CD4-positive, alpha-beta T cell treated with Interleukin-17A for 4 hours (primary cell): ENCODE measurements at regions not wholly inside any gene's neighbourhood (a gene's known extent, or its start where the extent isn't known, plus 50 kb on each side); places are given as distances from the start of the nearest gene placed in this dataset.
"Not testable (repeated sequence)": the region's sequence is repeated elsewhere in the genome, so short reads cannot be mapped to it uniquely, and the experiment has no call there.

Experiments used
- DNase-seq: peaks from one replicate; pipeline ENCODE4 v3.0.0-alpha.2; 2020; ENCODE audit warnings: mixed read lengths

DNA sequence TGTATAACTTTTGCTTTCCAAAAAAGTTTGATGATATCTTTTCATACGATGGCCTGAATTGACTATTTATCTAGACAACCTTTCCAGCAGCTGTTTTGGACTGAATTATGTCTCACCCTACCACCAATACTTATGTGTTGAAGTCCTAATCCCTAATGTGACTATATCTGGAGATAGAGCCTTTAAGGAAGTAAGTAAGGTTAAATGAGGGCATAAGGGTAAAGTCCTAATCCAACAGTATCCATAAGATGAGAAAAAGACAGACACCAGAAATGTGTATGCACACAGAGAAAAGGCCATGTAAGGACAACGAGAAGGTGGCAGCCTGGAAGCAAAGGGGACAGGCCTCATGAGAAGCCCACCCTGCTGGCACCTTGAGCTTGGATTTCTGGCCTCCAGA lies 86.6 kb upstream of the PPARGC1A start:
- no peak for DNase-seq

DNA sequence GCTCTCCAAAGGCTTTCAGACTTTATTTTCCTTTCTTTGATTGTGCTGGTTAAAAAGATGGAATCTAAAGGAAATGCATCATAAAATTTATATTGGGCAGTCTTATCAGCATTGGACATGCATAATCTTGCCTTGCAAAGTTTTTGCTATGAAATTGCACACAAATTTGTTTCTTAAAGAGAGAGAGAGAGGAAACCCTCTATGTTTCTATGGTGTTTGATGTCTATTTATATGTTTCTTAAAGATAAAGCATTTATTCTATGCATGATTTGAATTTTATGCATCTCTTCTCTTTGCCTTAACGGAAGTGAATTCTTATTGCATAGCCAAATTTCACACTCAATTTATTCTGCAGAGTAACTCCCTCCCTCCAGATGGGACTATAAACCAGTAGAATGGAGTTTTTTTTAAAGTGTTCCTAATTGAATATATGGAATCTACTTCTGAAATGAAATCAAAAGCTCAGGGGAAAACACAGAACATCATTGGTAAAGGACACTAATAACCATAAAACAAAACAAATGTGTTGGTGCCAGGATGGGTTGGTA lies 83.5 kb upstream of the PPARGC1A start:
- no peak for DNase-seq

DNA sequence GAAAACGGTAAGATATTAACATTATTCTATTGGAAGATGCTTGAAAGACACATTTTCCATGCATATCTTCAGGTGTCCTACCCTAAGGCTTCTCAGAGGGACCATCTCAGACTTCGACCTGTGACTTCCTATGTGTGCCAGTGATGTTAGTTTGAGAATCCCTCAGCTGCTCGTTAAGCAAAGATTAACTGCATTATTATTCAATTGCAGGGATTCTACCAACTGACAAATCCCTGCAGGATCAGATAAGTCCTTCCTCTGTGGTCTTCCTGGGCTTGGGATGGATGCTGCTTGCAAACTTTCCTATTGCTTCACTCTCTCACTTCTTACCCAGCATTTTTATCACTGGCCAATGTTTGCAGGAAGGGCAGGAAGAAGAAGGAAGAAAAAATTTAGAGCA lies 83.0 kb upstream of the PPARGC1A start:
- DNase-seq: no peak

DNA sequence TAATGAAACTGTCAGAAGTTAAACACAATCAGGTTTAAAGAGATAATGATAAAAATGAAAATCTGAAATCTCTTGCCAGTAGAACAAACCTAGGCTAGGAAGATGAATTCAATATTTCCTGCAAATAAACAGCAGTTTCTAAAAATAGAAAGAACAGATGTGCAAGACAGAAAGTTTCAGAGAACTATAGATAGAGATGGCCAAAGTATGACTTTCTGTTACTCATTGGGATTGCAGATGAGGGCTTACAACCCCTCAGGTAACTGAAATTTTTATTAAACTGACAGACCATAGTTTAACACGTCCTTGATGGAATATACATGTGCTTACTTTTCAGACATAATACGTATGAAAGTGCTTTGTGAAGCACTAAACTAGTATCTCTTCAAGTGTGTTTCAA lies 82.3 kb upstream of the PPARGC1A start:
- no peak for DNase-seq

DNA sequence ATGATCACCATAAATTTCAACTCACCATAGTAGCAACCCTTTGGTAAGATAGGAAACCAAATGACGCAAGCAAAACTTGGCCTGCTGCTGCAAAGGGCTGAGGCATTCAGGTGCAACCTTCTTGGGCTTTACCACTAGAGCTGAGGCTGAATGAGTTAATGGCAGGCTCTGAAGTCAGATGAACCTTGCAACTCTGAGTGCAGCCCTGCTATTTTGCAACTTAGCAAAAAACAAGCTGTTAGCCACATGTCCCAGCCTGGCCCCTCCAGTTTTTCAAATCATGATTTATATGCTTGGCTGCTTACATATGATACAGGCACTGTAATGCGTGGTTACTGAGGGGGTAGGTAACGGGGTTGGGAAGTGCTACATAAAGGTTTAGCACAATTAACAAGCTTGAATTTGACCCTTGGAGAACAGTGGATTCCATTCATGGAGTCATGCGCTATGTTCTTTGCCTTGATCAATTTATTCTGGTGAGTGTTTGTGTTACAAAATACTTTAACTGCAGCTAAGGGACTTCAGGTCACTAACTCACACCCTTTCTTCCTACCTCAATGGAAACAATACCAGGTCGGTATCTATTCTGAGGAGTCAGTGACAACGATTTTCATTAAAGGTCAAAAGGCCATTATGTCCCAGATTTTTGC lies 80.5 kb upstream of the PPARGC1A start:
- DNase-seq: no peak

DNA sequence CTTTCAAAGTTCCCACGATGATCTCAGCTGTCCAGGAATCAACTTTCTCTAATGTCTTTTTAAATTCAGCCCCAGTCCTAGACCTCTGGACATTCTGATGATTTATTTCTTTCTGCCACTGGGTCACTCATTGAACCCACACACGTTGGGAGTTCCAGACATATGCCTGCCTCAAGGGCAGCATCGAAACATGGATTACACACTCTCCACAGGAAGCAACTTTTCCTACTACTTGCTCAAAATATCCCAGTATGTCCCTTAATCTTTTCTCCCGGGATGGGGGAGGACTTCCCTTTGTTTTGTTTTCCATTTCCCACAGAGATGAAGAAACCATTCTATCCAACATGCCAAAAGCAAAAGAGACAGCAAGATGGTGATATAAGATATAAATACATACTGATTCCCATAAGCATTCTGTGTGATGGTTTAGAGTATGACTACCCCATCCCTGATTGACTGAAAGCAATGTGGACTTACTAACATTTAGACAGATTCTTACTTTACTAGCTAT lies 79.8 kb upstream of the PPARGC1A start:
- no peak for DNase-seq

DNA sequence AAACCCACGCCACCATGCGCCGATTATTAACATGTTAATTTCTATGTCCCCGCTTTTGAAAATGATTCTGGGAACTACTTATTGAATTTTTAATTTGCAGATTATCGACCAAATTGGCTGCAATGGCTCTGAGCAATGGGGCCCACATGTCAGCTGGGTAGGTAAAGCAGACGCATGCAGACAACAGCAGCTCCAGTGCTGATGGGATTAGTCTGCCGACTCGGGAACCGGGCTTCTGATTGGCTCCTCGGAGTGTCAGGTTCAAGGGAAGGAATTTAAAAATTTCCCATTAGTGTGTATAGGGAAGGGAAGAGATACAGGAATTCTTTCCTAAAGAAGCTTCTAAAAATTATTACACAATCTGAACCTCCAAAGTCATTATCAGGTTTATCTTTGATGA lies 77.4 kb upstream of the PPARGC1A start:
- DNase-seq: no peak

DNA sequence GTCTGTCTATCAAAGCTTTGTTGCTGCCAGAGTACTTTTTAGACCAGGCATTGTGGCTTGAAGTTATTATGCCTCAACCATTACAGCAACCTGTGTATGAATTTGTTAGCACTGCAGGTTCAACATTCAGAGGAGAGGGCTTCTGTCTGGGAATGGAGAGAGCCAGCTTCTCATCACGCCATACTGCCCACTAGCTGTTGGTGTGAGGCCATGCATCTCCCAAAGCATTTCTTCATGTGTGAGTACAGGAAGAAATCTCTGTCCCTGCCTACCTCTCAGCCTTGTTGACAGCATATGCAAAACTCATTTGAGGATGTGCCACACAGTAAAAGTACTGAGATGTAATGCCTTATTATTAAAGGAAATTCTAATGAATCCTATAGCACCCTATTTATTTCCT lies 76.9 kb upstream of the PPARGC1A start:
- no peak for DNase-seq

DNA sequence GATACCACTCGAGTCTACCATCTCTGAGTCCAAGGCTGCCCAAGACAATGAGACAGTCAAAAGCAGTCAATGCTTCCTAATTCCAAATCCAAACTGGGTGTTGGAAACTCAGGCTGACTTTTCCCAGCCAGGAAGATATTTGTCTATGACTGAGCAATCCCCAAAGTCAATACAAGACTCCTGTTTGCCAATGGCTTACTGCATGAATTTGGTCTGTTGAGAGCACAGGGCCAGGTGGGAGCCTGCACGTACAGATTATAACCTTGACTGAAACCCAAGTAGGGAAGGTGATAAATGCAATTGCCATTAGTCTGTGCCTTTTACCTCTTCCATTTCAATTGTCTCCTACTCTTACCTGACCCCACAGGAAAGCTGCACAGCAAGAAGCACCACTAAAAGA lies 72.6 kb upstream of the PPARGC1A start:
- DNase-seq: no peak

DNA sequence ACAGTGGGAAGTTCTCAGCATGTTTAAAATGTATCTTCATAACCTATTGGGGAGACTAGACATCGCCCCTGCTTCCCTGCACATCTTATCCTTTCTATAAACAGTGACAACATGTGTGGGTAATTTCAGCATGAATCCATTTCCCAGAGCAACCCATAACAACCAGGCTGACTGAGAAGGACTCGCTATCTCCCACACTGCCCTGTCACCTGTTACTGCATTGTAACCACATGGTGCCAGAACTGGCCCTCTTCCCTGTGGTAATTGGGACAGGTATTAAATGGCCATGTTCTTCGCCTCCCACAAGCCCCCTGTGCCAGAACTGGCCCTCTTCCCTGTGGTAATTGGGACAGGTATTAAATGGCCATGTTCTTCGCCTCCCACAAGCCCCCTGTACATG lies 71.5 kb upstream of the PPARGC1A start:
- DNase-seq: not testable (repeated sequence)

DNA sequence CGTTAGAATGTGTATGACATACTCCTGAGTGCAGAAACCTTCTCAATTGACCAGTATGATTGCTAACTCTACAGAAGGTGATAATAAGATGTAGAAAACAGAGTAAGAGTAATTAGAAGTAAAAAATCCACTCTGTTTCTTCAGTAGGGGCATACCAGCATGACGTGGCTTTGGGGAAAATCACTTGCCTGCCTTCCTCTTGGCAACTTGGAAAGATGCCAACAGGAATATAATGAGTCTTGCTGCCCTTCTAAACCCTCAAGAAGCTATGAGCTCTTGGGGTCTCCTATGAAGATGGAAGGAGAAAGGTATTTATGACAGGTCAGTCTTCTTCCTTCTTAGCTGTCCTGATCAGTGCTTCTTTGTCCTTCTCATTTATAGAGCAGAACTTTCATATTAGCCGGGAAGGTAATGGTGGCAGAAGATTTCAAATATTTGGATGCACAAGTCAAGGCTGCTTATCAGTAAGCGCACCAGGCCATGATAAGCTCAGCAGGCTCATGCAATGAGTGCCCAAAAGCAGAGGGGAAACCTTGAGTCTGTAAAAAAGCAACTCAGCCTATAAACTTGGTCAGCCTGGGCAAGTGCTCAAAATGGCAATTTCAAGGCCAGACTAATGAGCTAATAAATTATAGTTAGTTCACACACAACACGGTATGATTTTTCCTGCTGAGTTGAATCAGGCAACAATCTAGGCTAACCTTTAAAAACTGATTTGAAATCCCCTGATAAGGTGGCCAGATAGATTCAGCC lies 69.7 kb upstream of the PPARGC1A start:
- DNase-seq: no peak

DNA sequence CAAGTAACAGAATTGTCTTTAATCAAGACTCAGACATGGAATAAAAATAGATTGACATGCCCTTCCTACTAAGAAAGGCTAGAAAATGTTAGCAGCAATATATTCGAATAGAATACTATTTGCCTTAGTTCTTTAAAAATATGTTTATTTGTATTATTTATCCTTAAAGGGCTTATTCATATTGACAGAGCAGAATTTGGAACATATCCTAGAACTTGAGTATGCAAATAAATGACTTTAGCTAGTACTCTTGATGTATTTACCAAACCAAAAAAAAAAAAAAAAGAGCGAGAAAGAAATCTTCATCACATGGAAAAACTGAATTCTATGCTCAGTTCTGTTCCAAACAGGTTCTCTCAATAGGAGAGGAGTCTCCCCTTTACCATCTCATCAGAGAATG lies 68.9 kb upstream of the PPARGC1A start:
- DNase-seq: no peak

DNA sequence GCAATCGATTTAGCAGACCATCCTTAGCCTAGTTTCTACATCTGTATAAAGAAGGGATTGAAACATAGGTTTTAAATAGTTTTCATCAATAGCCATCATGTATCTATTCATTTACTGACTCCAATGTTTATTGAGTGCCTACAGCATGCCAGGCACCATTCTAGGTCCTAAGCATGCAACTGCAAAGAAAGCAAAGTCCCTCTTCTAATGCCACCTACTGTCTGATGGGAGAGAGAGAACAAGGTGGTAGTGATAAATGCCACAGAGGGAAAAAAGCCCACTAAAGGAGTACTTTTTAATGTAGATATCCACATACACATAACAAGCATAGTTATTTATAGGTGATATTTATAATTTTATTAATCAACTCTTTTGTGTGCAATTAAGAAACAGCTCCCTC lies 67.6 kb upstream of the PPARGC1A start:
- DNase-seq: no peak

DNA sequence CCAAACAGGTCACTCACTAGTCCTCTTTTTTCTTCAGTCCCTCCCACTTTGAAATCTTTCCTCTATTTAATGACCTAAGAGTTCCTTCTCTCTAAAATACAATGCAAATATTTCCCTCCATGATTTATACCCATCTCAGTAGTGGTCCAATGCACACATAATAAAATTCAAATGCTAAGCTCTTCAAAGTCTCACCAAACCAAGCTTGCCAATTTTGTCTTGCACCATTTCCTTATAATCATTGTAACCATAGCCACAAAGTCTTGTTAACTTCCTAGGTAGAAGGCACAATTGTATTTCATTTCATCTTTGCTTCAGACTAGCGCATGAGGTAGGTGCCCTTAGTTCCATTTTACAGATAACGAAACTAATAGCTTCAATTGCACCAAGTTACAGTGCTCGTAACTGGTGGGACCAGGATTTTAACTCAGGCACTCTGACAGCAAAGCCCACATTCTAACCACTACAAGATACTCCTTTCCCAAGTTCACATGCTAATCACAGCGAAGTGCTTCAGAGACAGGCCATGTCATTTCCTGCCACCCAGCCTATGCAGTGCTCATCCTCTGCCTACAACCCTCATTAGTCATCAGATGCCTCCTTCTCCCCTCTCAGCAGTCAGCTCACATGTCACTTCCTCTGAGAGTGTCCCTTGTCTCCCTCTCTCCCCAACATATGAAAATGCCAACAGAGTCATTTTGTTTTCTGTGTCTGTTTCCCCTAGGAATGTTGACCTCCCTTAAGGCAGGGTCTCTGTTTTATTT lies 66.9 kb upstream of the PPARGC1A start:
- no peak for DNase-seq

DNA sequence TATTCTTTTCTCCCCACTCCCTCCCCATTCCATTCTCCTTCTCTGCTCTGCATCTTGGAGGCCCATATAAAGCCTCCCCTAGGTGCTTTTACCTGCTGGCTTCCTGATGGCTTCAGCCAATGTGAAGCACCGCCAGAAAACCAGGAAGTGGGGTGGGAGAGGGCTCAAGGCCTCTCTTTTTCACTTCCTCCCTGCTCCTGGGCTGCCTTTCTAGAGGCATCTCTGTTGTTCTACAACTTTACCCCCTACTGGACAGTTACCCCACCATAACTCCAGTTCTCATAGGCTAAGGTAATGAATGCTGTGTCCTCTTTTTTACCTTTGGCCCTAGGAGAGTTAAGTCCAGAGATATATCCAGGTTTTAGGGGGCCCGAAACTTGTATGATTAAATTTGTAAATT lies 62.4 kb upstream of the PPARGC1A start:
- DNase-seq: no peak

DNA sequence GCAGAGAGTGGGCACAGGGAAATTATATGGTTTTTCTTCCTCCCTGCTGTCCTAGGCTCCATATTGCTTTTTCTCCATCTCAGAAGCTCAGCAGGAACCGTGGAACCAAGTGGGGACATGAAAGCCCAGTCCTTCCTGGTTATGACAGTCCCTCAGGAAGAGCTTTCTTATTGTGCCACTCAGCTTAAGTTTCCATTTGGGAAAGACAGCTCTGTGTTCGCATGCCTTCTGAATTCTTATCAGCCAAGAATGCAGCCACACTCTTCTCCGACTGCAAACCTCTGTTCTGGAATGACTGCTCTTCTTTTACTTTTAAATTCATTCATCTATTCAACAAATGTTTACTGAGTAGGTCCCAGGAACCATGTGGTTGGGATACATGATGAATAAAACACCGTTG lies 58.0 kb upstream of the PPARGC1A start:
- no peak for DNase-seq

DNA sequence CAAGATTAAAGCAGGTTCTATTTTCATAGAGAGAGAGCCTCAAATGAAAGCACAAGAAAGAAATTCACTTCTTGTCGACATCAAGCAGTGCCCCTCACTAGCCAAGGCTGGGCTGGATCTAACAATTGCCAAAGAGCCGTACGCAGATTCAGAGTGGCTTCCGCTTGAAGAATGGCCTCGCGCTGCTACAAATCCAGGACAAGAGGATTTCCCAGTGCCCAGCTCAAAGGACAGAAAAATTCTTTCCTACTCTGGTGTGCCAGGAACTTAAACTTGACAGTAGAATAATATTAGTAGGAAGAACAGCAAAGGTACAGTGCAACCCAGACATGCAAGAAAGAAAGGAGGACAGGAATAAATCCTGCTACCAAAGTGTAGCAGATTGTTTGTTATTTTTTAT lies 56.5 kb upstream of the PPARGC1A start:
- no peak for DNase-seq

DNA sequence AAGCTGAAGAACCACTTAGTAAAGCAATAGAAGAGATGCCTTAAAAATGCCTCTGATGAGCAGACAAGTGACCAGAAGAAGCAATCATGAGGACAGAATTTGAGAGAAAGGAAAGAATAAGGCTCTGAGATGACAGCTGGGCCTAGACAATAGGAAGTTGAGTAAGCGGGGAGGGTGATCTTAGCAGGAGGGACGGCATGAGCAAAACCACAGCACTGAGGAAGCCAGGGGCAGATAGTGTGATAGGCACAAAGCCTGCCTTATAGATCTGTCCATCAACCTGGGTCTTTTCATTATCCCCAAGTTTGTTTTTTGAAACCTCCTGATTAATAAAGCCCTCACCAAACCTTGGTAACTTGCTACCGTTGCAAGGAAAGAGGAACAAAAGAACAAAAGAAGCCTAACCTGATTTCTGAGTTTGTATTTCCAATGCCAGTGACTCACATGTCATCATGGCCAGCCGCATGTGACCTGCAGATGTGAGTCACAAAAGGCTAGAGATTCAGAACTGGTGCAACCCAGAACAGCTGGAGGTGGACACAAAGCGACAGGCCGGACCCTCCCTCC lies 55.7 kb upstream of the PPARGC1A start:
- no peak for DNase-seq

DNA sequence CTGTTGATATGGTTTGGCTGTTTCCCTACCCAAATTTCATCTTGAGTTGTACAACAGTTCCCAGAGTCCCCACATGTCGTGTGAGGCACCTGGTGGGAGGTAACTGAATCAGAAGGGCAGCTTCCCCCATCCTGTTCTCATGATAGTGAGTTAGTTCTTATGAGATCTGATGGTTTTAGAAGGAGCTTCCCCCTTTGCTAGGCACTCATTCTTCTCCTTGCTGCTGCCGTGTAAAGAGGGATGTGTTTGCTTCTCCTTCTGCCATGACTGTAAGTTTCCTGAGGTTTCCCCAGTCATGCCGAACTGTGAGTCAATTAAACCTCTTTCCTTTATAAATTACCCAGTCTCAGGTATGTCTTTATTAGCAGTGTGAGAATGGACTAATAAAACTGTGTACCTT lies 54.7 kb upstream of the PPARGC1A start:
- not testable (repeated sequence) for DNase-seq

DNA sequence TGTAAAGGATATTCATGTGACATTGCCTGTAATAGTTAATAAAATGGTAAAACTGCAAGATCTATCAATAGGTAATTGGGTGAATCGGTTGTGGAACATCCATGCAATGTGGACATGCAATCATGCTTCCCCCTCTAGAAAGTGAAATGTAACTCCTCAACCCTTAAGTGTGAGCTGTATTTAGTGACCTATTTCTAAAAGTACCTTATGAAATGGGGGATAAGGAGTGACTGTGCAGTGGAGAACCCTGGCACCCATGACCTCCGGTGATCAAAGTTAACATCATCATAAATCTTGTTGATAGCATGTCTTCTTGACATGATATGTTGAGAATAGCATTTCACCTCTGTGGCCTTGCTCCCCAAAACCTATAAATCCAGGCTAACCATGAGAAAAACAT lies 53.6 kb upstream of the PPARGC1A start:
- no peak for DNase-seq

DNA sequence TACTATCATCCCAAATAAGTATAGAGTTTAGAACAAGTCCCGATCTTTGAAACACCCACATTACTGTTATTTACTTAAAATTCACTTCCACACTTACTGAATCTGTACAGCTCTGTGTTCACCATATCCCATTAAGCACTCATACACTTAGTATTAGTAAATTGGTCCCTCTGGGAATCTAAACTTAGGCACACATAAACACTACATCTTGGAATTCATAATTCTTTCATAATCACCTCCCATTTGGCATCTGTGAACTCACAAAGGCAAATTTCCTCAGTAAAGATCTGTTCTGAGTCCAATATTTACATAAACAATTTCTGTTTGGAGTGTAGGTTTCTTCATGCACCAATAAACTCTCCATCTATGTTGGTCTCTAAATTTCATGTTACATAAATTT lies 52.6 kb upstream of the PPARGC1A start:
- no peak for DNase-seq
